C4-2B (cell line): ENCODE measurements at regions not wholly inside any gene's neighbourhood (a gene's known extent, or its start where the extent isn't known, plus 50 kb on each side); places are given as distances from the start of the nearest gene placed in this dataset.

Source experiments
- CTCF ChIP-seq: fragments of 450-650 bp; conservative IDR thresholded peaks from 2 replicates; pipeline ENCODE4 v1.5.1; 2017; ENCODE audit warnings: mild to moderate bottlenecking
- ZFX ChIP-seq: fragments of 450-650 bp; IDR thresholded peaks from 2 replicates; pipeline ENCODE4 v1.6.1; 2017

- no peak for TF ChIP-seq CTCF
- no peak for TF ChIP-seq ZFX
Measured at GRCh38 chr2:145623136-145623535, 1103.2 kb upstream of the ZEB2 start.
